ENCODE measurements at regions not wholly inside any gene's neighbourhood (a gene's known extent, or its start where the extent isn't known, plus 50 kb on each side); places are given as distances from the start of the nearest gene placed in this dataset.
"Not testable (repeated sequence)": the region's sequence is repeated elsewhere in the genome, so short reads cannot be mapped to it uniquely, and the experiment has no call there.

GRCh38 chr2:150672311-150672710 lies 184.8 kb upstream of the RND3 start:
- DNase-seq: no peak
- no peaks in the 10 kb centered on the region for H3K27me3 ChIP-seq (ENCODE audit: control insufficient read depth, insufficient read depth, low read length)
- no CpG with 5 or more reads among the region's 2 CpGs for WGBS (ENCODE audit: insufficient coverage)
- H3K9me3 ChIP-seq (replicated peaks; ENCODE audit: control insufficient read depth, low read depth, low read length): no peaks in the 10 kb centered on the region
- no peak overlapping the region for H3K27ac ChIP-seq (ENCODE audit: low read length)
- no peaks in the 10 kb centered on the region for H3K4me1 ChIP-seq (ENCODE audit: control insufficient read depth, insufficient read depth, low read length)
- no peaks in the 10 kb centered on the region for H3K36me3 ChIP-seq (ENCODE audit: control insufficient read depth, insufficient read depth, low read length)
- H3K4me3 ChIP-seq (ENCODE audit: low read length): no peak overlapping the region

GRCh38 chr2:150669492-150669891 lies 182.0 kb upstream of the RND3 start:
- WGBS (ENCODE audit: insufficient coverage): no CpG with 5 or more reads among the region's 3 CpGs
- Histone ChIP-seq H3K4me3 (ENCODE audit: low read length) (no peak overlapping the region), H3K4me1 (ENCODE audit: control insufficient read depth, insufficient read depth, low read length) (no peaks in the 10 kb centered on the region), H3K27ac (ENCODE audit: low read length) (no peak overlapping the region), H3K27me3 (ENCODE audit: control insufficient read depth, insufficient read depth, low read length) (no peaks in the 10 kb centered on the region), H3K36me3 (ENCODE audit: control insufficient read depth, insufficient read depth, low read length) (no peaks in the 10 kb centered on the region), H3K9me3 (replicated peaks; ENCODE audit: control insufficient read depth, low read depth, low read length) (no peaks in the 10 kb centered on the region)
- no peak for DNase-seq

- not testable (repeated sequence) for H3K4me1 ChIP-seq (ENCODE audit: control insufficient read depth, insufficient read depth, low read length); DNase-seq; H3K27me3 ChIP-seq (ENCODE audit: control insufficient read depth, insufficient read depth, low read length); H3K4me3 ChIP-seq (ENCODE audit: low read length); H3K27ac ChIP-seq (ENCODE audit: low read length); H3K36me3 ChIP-seq (ENCODE audit: control insufficient read depth, insufficient read depth, low read length); H3K9me3 ChIP-seq (replicated peaks; ENCODE audit: control insufficient read depth, low read depth, low read length)
These were observed 179.6 kb upstream of the RND3 start for GRCh38 chr2:150667039-150667438.

- no peaks in the 10 kb centered on the region for H3K36me3 ChIP-seq (ENCODE audit: control insufficient read depth, insufficient read depth, low read length)
- 67% methylated on average over 1 of the region's 1 CpG for WGBS (ENCODE audit: insufficient coverage)
- no peak overlapping the region for H3K27ac ChIP-seq (ENCODE audit: low read length)
- H3K4me3 ChIP-seq (ENCODE audit: low read length): no peak overlapping the region
- no peaks in the 10 kb centered on the region for H3K4me1 ChIP-seq (ENCODE audit: control insufficient read depth, insufficient read depth, low read length)
- peaks cover 8% of the 10 kb centered on the region for H3K9me3 ChIP-seq (replicated peaks; ENCODE audit: control insufficient read depth, low read depth, low read length)
- no peaks in the 10 kb centered on the region for H3K27me3 ChIP-seq (ENCODE audit: control insufficient read depth, insufficient read depth, low read length)
- no peak for DNase-seq
These were observed 175.7 kb upstream of the RND3 start for GRCh38 chr2:150663143-150663542.

GRCh38 chr2:150656002-150656401 lies 168.5 kb upstream of the RND3 start:
- H3K4me3 ChIP-seq (ENCODE audit: low read length): no peak overlapping the region
- no CpG with 5 or more reads among the region's 2 CpGs for WGBS (ENCODE audit: insufficient coverage)
- peaks cover 6% of the 10 kb centered on the region for H3K9me3 ChIP-seq (replicated peaks; ENCODE audit: control insufficient read depth, low read depth, low read length)
- H3K27me3 ChIP-seq (ENCODE audit: control insufficient read depth, insufficient read depth, low read length): no peaks in the 10 kb centered on the region
- DNase-seq: no peak
- no peak overlapping the region for H3K27ac ChIP-seq (ENCODE audit: low read length)
- no peaks in the 10 kb centered on the region for H3K4me1 ChIP-seq (ENCODE audit: control insufficient read depth, insufficient read depth, low read length)
- H3K36me3 ChIP-seq (ENCODE audit: control insufficient read depth, insufficient read depth, low read length): no peaks in the 10 kb centered on the region

- Histone ChIP-seq H3K9me3 (replicated peaks; ENCODE audit: control insufficient read depth, low read depth, low read length) (peaks cover 4% of the 10 kb centered on the region), H3K36me3 (ENCODE audit: control insufficient read depth, insufficient read depth, low read length) (no peaks in the 10 kb centered on the region), H3K4me3 (ENCODE audit: low read length) (no peak overlapping the region), H3K4me1 (ENCODE audit: control insufficient read depth, insufficient read depth, low read length) (no peaks in the 10 kb centered on the region), H3K27me3 (ENCODE audit: control insufficient read depth, insufficient read depth, low read length) (no peaks in the 10 kb centered on the region), H3K27ac (ENCODE audit: low read length) (no peak overlapping the region)
- DNase-seq: no peak
- WGBS (ENCODE audit: insufficient coverage): no CpG with 5 or more reads among the region's 1 CpG
These were observed 165.9 kb upstream of the RND3 start for GRCh38 chr2:150653351-150653750.

GRCh38 chr2:150647943-150648342 lies 160.5 kb upstream of the RND3 start:
- no peaks in the 10 kb centered on the region for H3K36me3 ChIP-seq (ENCODE audit: control insufficient read depth, insufficient read depth, low read length)
- no peak for DNase-seq
- H3K27ac ChIP-seq (ENCODE audit: low read length): no peak overlapping the region
- no peaks in the 10 kb centered on the region for H3K27me3 ChIP-seq (ENCODE audit: control insufficient read depth, insufficient read depth, low read length)
- no peaks in the 10 kb centered on the region for H3K9me3 ChIP-seq (replicated peaks; ENCODE audit: control insufficient read depth, low read depth, low read length)
- WGBS (ENCODE audit: insufficient coverage): 96% methylated on average over 3 of the region's 5 CpGs
- H3K4me1 ChIP-seq (ENCODE audit: control insufficient read depth, insufficient read depth, low read length): no peaks in the 10 kb centered on the region
- no peak overlapping the region for H3K4me3 ChIP-seq (ENCODE audit: low read length)

GRCh38 chr2:150646746-150647145 lies 159.3 kb upstream of the RND3 start:
- Histone ChIP-seq H3K4me3 (ENCODE audit: low read length) (no peak overlapping the region), H3K27me3 (ENCODE audit: control insufficient read depth, insufficient read depth, low read length) (no peaks in the 10 kb centered on the region), H3K9me3 (replicated peaks; ENCODE audit: control insufficient read depth, low read depth, low read length) (no peaks in the 10 kb centered on the region), H3K27ac (ENCODE audit: low read length) (no peak overlapping the region), H3K4me1 (ENCODE audit: control insufficient read depth, insufficient read depth, low read length) (no peaks in the 10 kb centered on the region), H3K36me3 (ENCODE audit: control insufficient read depth, insufficient read depth, low read length) (no peaks in the 10 kb centered on the region)
- no CpG with 5 or more reads among the region's 4 CpGs for WGBS (ENCODE audit: insufficient coverage)
- DNase-seq: no peak

- Histone ChIP-seq H3K27ac (ENCODE audit: low read length) (no peak overlapping the region), H3K9me3 (replicated peaks; ENCODE audit: control insufficient read depth, low read depth, low read length) (no peaks in the 10 kb centered on the region), H3K27me3 (ENCODE audit: control insufficient read depth, insufficient read depth, low read length) (no peaks in the 10 kb centered on the region), H3K36me3 (ENCODE audit: control insufficient read depth, insufficient read depth, low read length) (no peaks in the 10 kb centered on the region), H3K4me3 (ENCODE audit: low read length) (no peak overlapping the region), H3K4me1 (ENCODE audit: control insufficient read depth, insufficient read depth, low read length) (no peaks in the 10 kb centered on the region)
- WGBS (ENCODE audit: insufficient coverage): no CpG with 5 or more reads among the region's 5 CpGs
- DNase-seq: no peak
These were observed 157.0 kb upstream of the RND3 start for GRCh38 chr2:150644298-150645067.

- Histone ChIP-seq H3K9me3 (replicated peaks; ENCODE audit: control insufficient read depth, low read depth, low read length) (no peaks in the 10 kb centered on the region), H3K27ac (ENCODE audit: low read length) (no peak overlapping the region), H3K4me1 (ENCODE audit: control insufficient read depth, insufficient read depth, low read length) (no peaks in the 10 kb centered on the region), H3K36me3 (ENCODE audit: control insufficient read depth, insufficient read depth, low read length) (no peaks in the 10 kb centered on the region), H3K4me3 (ENCODE audit: low read length) (no peak overlapping the region), H3K27me3 (ENCODE audit: control insufficient read depth, insufficient read depth, low read length) (no peaks in the 10 kb centered on the region)
- DNase-seq: no peak
- no CpG with 5 or more reads among the region's 10 CpGs for WGBS (ENCODE audit: insufficient coverage)
These were observed 155.8 kb upstream of the RND3 start for GRCh38 chr2:150643114-150643725.
